GM19351 (cell line): ENCODE measurements at regions not wholly inside any gene's neighbourhood (a gene's known extent, or its start where the extent isn't known, plus 50 kb on each side); places are given as distances from the start of the nearest gene placed in this dataset.

Experiments
- ATAC-seq: cut with Tn5 transposase; IDR thresholded peaks from one replicate; pipeline ENCODE4 v1.9.1; 2021; ENCODE audit warnings: mild to moderate bottlenecking, moderate library complexity; ENCODE audit not compliant: unreplicated experiment

GRCh38 chr20:17012546-17013226 is 214.2 kb upstream of the PCSK2 start:
- ATAC-seq, result no peak

DNA sequence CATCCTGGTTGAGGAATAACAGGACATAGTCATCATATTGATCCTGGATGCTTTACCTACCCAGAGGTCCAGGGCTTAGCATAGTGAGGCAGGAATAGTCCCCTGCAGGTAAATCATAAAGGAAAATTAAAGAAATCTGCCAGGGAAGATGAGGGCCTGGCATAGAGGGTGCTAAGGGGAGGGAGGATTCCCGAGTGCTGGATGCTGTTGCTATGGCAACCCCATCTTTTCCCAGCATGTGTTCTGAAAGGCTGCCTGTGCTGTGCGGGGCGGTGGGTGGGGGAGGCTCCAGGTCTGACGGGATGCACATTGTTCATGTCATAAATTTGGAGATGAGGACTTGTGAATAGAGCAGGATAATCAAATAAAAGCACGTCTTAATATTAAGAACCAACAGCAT is 212.6 kb upstream of the PCSK2 start:
- ATAC-seq, result no peak

DNA sequence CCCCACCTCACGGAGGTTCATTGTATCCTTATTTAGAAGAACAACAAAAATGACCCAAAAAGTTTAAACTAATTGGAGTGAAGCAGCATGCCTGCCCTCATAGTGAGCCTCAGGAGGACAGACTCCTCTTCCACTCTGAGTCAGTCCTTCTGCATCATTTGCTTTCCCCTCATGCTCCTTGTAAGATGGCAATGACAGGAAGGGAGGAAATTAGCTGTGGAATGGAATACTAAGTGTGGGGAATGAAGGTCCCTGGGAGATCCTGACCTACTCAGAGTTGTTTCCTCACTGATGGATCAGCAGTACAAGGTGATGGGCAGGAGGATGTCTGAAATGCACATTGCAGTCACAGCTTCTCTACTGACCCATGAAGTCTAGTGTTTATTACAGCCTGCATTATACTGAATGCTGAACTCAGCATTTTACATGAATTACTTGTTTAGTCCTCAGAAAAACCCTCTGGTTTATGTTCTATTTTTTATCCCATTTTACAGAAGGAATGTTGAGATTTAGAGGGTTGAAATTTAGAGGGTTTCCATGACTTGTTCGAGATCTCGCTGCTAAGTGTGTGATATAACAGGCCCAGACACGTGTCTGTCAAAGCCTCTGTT is 212.0 kb upstream of the PCSK2 start:
- no peak for ATAC-seq

DNA sequence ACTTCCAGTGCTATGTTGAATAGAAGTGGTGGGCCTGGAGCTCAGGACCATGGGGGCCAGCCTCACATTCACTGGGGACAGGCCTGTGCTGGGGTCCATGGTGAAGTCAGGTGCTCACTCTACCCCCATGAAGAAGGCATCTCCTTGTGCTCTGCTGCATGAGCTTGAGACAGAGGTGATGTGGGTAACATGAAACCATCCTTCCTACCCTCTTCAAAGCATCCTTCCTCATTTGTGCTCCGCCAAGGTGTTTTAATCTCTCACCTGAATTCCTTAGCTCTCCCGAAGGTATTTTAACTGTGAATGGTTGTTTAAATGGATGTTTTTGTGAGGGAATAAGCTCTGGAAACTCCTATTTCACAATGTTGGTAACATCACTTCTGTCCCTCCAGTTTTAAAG is 209.6 kb upstream of the PCSK2 start:
- no peak for ATAC-seq

DNA sequence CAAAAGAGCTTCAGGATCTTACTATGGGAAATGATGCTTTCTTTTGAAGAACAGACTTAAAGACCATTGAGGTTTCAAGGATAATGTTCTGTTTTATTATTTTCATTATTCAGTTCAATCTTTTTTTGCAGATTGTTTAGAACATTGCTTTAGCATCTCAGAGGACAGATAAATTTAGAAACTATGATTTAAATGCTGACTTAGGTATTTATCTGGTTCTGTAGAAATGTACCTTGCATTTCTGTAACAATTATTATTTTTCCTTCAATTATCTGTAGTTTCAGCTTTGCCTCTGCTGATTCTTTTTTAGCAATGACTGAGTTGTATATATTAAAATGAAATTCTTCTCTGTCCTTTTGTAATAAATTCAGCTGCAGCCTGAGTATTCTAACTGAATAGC is 205.4 kb upstream of the PCSK2 start:
- ATAC-seq, result no peak

GRCh38 chr20:17023036-17023435 is 203.8 kb upstream of the PCSK2 start:
- no peak for ATAC-seq

DNA sequence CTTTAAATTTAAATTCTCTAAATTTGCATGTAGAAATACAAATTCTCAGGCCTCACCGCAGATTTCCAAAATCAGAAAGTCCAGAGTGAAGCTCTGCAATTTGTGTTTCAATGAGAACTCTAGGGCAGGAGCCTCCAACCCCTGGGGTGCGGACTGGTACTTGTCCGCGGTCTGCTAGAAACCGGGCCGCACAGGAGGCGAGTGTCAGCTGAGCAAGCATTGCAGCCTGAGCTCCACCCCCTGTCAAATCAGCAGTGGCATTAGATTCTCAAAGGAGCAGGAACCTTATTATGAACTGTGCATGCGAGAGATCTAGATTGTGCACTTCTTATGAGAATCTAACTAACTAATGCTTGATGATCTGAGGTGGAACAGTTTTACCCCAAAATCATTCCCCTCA is 203.0 kb upstream of the PCSK2 start:
- ATAC-seq, result no peak

- no peak for ATAC-seq
Measured at GRCh38 chr20:17024513-17025119, 202.2 kb upstream of the PCSK2 start.

GRCh38 chr20:17026346-17026745 is 200.5 kb upstream of the PCSK2 start:
- ATAC-seq, result no peak

DNA sequence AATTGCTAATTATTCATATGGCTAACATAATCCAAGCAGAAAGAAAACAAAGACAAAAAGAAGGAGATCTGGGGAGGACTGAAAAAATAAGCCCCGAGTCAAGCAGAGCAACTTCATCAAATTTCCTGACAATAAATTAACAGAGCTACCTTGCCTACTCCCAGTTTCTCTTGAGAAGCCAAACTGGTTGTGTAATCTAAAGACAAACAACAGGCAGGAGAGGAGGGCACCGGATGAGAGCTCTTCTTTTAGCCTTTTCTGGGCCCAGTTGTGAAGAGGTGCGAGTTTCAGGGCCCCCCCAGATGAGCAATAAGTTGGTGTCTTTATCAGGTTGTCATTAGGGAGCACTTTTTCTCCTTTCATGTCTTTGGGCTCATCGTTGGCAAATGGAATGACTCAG is 197.1 kb upstream of the PCSK2 start:
- no peak for ATAC-seq

DNA sequence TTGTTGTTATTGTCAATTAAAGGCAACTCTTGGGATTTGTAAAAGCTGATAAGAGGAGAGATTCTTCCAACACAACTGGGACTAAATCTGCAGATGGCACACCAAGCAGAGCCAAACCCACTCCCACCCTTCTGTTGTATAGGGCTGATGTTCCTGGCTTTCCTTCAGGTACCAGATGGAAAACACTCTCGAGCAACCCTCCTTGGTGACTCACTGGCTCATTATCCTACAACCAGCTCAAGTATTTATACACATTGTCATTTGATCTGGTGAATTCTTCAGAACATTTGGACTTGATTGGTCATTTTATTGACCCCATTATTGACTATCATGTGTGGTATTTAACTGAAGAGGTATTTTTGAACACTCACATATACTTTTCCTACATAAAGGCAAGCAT is 190.3 kb upstream of the PCSK2 start:
- no peak for ATAC-seq

- no peak for ATAC-seq
Measured at GRCh38 chr20:17042122-17042521, 184.7 kb upstream of the PCSK2 start.

GRCh38 chr20:17043323-17043722 is 183.5 kb upstream of the PCSK2 start:
- no peak for ATAC-seq

GRCh38 chr20:17044891-17045290 is 181.9 kb upstream of the PCSK2 start:
- ATAC-seq, result no peak

DNA sequence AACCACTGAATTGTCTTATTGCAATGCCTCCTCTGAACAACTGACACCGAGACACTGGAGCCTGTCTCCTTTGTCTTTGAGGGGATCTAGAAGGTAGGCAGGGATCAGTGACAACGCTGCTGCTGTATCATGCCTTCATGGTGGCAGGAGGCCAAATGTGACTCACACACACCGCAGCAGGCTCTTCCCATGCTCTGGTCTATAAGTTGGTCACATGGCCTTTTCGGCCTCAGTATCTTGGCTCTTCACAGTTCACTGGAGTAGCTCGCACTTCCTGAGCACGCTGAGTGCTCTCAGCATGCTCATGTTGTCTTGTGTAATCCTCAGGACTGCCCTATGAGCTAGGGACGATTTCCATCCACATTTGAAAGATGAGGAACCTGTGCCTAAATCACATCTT is 167.4 kb upstream of the PCSK2 start:
- no peak for ATAC-seq

GRCh38 chr20:17061715-17062114 is 165.1 kb upstream of the PCSK2 start:
- ATAC-seq, result no peak

GRCh38 chr20:17062712-17063111 is 164.1 kb upstream of the PCSK2 start:
- no peak for ATAC-seq

GRCh38 chr20:17066902-17067301 is 159.9 kb upstream of the PCSK2 start:
- ATAC-seq, result no peak

- ATAC-seq, result no peak
Measured at GRCh38 chr20:17068084-17068711, 158.6 kb upstream of the PCSK2 start.

- no peak for ATAC-seq
Measured at GRCh38 chr20:17077030-17077429, 149.8 kb upstream of the PCSK2 start.

DNA sequence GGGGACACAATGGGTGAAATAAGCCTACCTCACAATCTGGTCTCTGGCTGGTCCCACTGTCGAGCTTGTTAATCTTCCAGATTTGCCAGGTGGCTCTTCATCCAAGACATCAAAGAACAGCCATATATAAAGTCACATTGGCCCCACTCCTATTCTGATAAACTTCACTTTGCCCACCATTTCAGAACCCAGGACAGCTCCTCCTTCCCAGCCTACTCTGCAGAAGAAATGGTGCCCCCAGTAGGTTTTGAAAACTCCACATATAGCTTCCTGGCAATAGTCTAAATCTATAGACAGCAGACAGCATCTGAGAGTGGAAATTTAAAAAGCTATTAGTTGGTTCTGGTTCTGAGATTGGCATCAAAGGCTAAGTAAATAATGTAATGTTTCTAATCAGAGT is 143.1 kb upstream of the PCSK2 start:
- no peak for ATAC-seq

DNA sequence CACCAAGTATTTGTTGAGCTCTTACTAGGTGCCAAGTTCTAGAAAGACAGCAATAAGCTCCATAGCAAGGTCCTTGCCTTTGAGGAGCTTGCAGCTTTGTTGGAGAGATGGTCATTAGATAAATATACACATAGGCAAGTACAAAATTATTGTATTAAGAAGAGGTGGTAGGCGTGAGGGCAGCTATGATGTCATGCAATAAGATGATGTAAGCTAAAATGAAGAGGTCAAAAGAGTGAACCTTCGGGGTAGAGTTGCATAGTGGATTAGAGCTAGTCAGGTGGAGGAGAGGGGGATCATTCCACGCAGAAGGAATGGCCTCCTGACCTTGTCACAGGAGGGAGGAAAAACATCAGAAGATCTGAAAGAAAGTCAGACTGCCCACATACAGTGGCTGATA is 141.9 kb upstream of the PCSK2 start:
- ATAC-seq, result no peak
